B cell (primary cell): ENCODE measurements at regions not wholly inside any gene's neighbourhood (a gene's known extent, or its start where the extent isn't known, plus 50 kb on each side); places are given as distances from the start of the nearest gene placed in this dataset.

Experiments
- ATAC-seq: fragments of 200-7000 bp; cut with Tn5 transposase; one replicate; pipeline ENCODE4 v1.10.0; 2021; ENCODE audit warnings: low read depth, mild to moderate bottlenecking, moderate number of reproducible peaks, moderate library complexity
- CTCF ChIA-PET: fragments of 350-600 bp; sonication (Branson Sonifier 250); formaldehyde crosslinking; loops from one replicate; lab custom pipeline; 2021; ENCODE audit warnings: antibody characterized with exemption, inconsistent platforms; lab: Charles Lee
- POLR2A ChIA-PET: fragments of 350-600 bp; sonication (Branson Sonifier 250); formaldehyde crosslinking; loops from one replicate; lab custom pipeline; 2021; ENCODE audit warnings: antibody characterized with exemption; lab: Charles Lee
- DNase-seq: peaks from one replicate; pipeline ENCODE4 v3.0.0; 2013
- H2AFZ ChIP-seq: 2 replicates; pipeline ENCODE4 v1.6.1; 2012; ENCODE audit warnings: mild to moderate bottlenecking, low read depth, low read length; ENCODE audit not compliant: insufficient read depth, poor library complexity, severe bottlenecking
- H3K27ac ChIP-seq, 2 donors: 1 replicate in 1 of 2; 2 replicates in 1 of 2; pipeline ENCODE4 v1.5.1; 2012 to 2013; ENCODE audit warnings: low read length in 2 of 2, mild to moderate bottlenecking in 2 of 2, moderate library complexity in 1 of 2
- H3K27me3 ChIP-seq, 4 experiments: fragments of 200-600 bp in 1 of 4; sonication (generic) in 1 of 4; replicated peaks in 1 of 4; 1 replicate in 2 of 4; 2 replicates in 2 of 4; pipeline versions ENCODE4 v1.6.1 to v1.7.0; 2013 to 2016; ENCODE audit warnings: low read length in 3 of 4, mild to moderate bottlenecking in 2 of 4, mixed read lengths in 1 of 4, moderate library complexity in 1 of 4; ENCODE audit not compliant: insufficient read depth in 4 of 4, control insufficient read depth in 3 of 4; ENCODE audit errors: control extremely low read depth in 1 of 4
- H3K36me3 ChIP-seq, 2 experiments: replicated peaks in 1 of 2; 1 replicate in 1 of 2; 2 replicates in 1 of 2; pipeline versions ENCODE4 v1.6.1 to v1.7.1; 2013; ENCODE audit warnings: low read length in 1 of 2; ENCODE audit not compliant: insufficient read depth in 2 of 2, control insufficient read depth in 1 of 2; ENCODE audit errors: control extremely low read depth in 1 of 2, extremely low read depth in 1 of 2
- H3K4me1 ChIP-seq, 2 donors: fragments of 200-600 bp in 1 of 2; sonication (generic) in 1 of 2; 1 replicate in 1 of 2; 2 replicates in 1 of 2; pipeline versions ENCODE4 v1.5.1 to v1.6.1; 2013 to 2017; ENCODE audit warnings: low read length in 2 of 2; ENCODE audit not compliant: control insufficient read depth in 2 of 2, insufficient read depth in 2 of 2
- H3K4me2 ChIP-seq: replicated peaks from 2 replicates; pipeline ENCODE3; 2012; ENCODE audit warnings: mild to moderate bottlenecking, low read depth, low read length; ENCODE audit not compliant: poor library complexity, severe bottlenecking
- H3K4me3 ChIP-seq, 5 experiments: fragments of 200-600 bp in 1 of 5; sonication (generic) in 1 of 5; 1 replicate in 3 of 5; 2 replicates in 2 of 5; pipeline versions ENCODE4 v1.5.1 to v1.7.0; 2011 to 2016; ENCODE audit warnings: low read length in 4 of 5, mild to moderate bottlenecking in 4 of 5, low read depth in 2 of 5, control low read depth in 1 of 5, moderate library complexity in 1 of 5; ENCODE audit not compliant: insufficient read depth in 1 of 5; ENCODE audit errors: control extremely low read depth in 1 of 5, extremely low read depth in 1 of 5
- H3K79me2 ChIP-seq: fragments of 200-600 bp; sonication (generic); one replicate; pipeline ENCODE4 v1.6.0; 2016; ENCODE audit warnings: low read length; ENCODE audit not compliant: control insufficient read depth, insufficient read depth
- H3K9ac ChIP-seq: fragments of 200-600 bp; sonication (generic); 2 replicates; pipeline ENCODE4 v1.6.1; 2017; ENCODE audit warnings: mild to moderate bottlenecking, low read length, moderate library complexity
- H3K9me3 ChIP-seq, 3 donors: one replicate each; pipeline versions ENCODE4 v1.6.1 to v1.7.1; 2013; ENCODE audit warnings: low read length in 2 of 3; ENCODE audit not compliant: control insufficient read depth in 2 of 3, insufficient read depth in 1 of 3; ENCODE audit errors: control extremely low read depth in 1 of 3
- H4K20me1 ChIP-seq: 2 replicates; pipeline ENCODE4 v1.6.0; 2012; ENCODE audit warnings: mild to moderate bottlenecking, low read length; ENCODE audit not compliant: insufficient read depth, control insufficient read depth, poor library complexity, severe bottlenecking
- H3K27ac Mint-ChIP-seq: one replicate; pipeline ENCODE4 v1.8.0; 2021; ENCODE audit warnings: mixed read lengths
- H3K27me3 Mint-ChIP-seq: one replicate; pipeline ENCODE4 v1.8.0; 2021; ENCODE audit warnings: mixed read lengths
- H3K4me1 Mint-ChIP-seq: one replicate; pipeline ENCODE4 v1.8.0; 2021; ENCODE audit warnings: mixed read lengths
- H3K4me3 Mint-ChIP-seq: one replicate; pipeline ENCODE4 v1.8.0; 2021; ENCODE audit warnings: mixed read lengths
- H3K9me3 Mint-ChIP-seq: one replicate; pipeline ENCODE4 v1.8.0; 2022; ENCODE audit warnings: mixed read lengths; ENCODE audit not compliant: insufficient read depth
- EZH2 ChIP-seq: IDR thresholded peaks from 2 replicates; pipeline ENCODE4 v1.6.1; 2012; ENCODE audit warnings: borderline replicate concordance, low read depth, mild to moderate bottlenecking, moderate library complexity, low read length; ENCODE audit not compliant: insufficient read depth, poor library complexity, severe bottlenecking
- WGBS: methylation state at CpG from one replicate; pipeline ENCODE4 v1.1.5; 2013; ENCODE audit warnings: missing lambda C conversion rate; ENCODE audit not compliant: insufficient coverage; 5-methylcytosine and 5-hydroxymethylcytosine counted together
- intact Hi-C: fragments of 100-400 bp; cut with micrococcal nuclease; formaldehyde crosslinking; loops from one replicate; pipeline ENCODE4 v1.10.0; 2022
- TF ChIP-seq, protein P1 (sequence below): fragments of 200-600 bp; IDR thresholded peaks from one replicate; pipeline ENCODE4 v1.8.0; 2022; ENCODE audit warnings: antibody characterized with exemption, mild to moderate bottlenecking

GRCh38 chr17:72590382-72590781 lies 469.6 kb downstream of the SOX9 start:
- Histone ChIP-seq H3K36me3 (no peaks in the 10 kb centered on the region), H3K4me3 (no peak overlapping the region), H3K79me2 (no peaks in the 10 kb centered on the region), H3K27ac (no peak overlapping the region), H3K4me2 (no peak overlapping the region), H2AFZ (no peak overlapping the region), H3K4me1 (peaks cover 9 to 13% of the 10 kb centered on the region in 2 donors), H3K27me3 (peaks cover 0 to 24% (median 10%) of the 10 kb centered on the region in 4 experiments), H4K20me1 (no peaks in the 10 kb centered on the region), H3K9me3 (no peaks in the 10 kb centered on the region), H3K9ac (no peak overlapping the region)
- intact Hi-C loops, result no loop called here
- H3K27me3 Mint-ChIP-seq, result peaks cover 49% of the 10 kb centered on the region
- no CpG with 5 or more reads among the region's 3 CpGs for WGBS
- no peak overlapping the region for H3K27ac Mint-ChIP-seq
- H3K4me3 Mint-ChIP-seq, result peak overlapping the region; percentile 53
- ATAC-seq, result no peak
- H3K9me3 Mint-ChIP-seq, result no peaks in the 10 kb centered on the region
- no peak for TF ChIP-seq EZH2
- TF ChIP-seq, protein P1, sequence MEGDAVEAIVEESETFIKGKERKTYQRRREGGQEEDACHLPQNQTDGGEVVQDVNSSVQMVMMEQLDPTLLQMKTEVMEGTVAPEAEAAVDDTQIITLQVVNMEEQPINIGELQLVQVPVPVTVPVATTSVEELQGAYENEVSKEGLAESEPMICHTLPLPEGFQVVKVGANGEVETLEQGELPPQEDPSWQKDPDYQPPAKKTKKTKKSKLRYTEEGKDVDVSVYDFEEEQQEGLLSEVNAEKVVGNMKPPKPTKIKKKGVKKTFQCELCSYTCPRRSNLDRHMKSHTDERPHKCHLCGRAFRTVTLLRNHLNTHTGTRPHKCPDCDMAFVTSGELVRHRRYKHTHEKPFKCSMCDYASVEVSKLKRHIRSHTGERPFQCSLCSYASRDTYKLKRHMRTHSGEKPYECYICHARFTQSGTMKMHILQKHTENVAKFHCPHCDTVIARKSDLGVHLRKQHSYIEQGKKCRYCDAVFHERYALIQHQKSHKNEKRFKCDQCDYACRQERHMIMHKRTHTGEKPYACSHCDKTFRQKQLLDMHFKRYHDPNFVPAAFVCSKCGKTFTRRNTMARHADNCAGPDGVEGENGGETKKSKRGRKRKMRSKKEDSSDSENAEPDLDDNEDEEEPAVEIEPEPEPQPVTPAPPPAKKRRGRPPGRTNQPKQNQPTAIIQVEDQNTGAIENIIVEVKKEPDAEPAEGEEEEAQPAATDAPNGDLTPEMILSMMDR, result no peak
- ChIA-PET CTCF (no interaction called here), POLR2A (no interaction called here)
- peaks cover 15% of the 10 kb centered on the region for H3K4me1 Mint-ChIP-seq
- no peak for DNase-seq

DNA sequence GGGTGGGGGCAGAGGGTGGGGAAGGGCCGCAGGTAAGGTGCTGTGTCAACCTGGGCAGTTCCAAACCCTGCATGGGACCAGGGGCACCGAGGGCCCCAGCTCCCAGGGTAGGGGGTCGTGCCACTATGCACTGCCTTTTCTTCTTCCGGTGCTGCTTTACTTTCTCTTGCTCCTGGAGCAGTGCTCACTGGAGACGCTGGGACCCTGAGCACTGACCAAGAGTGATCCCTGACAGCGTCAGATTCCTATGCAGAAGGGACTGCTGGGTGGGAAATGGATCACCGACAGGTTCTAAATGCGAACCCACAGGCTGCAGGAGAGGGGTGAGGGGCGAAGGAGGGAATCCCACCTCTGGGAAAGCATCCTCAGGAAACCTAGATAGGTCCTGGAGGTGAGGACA lies 470.1 kb downstream of the SOX9 start:
- Histone ChIP-seq H3K27me3 (peaks cover 0 to 24% (median 10%) of the 10 kb centered on the region in 4 experiments), H4K20me1 (no peaks in the 10 kb centered on the region), H3K9ac (no peak overlapping the region), H3K36me3 (no peaks in the 10 kb centered on the region), H3K4me1 (peaks cover 9 to 13% of the 10 kb centered on the region in 2 donors), H3K9me3 (no peaks in the 10 kb centered on the region), H3K79me2 (no peaks in the 10 kb centered on the region), H3K27ac (no peak overlapping the region), H3K4me3 (no peak overlapping the region), H2AFZ (no peak overlapping the region), H3K4me2 (no peak overlapping the region)
- intact Hi-C loops, result no loop called here
- peak overlapping the region; percentile 57 for H3K4me3 Mint-ChIP-seq
- ChIA-PET CTCF (no interaction called here), POLR2A (no interaction called here)
- no peak for DNase-seq
- TF ChIP-seq, protein P1, result no peak
- TF ChIP-seq EZH2, result no peak
- no peak for ATAC-seq
- peaks cover 53% of the 10 kb centered on the region for H3K27me3 Mint-ChIP-seq
- no peak overlapping the region for H3K27ac Mint-ChIP-seq
- WGBS, result 50% methylated on average over 8 of the region's 9 CpGs
- peaks cover 2% of the 10 kb centered on the region for H3K9me3 Mint-ChIP-seq
- peaks cover 15% of the 10 kb centered on the region for H3K4me1 Mint-ChIP-seq
